ENCODE measurements at regions not wholly inside any gene's neighbourhood (a gene's known extent, or its start where the extent isn't known, plus 50 kb on each side); places are given as distances from the start of the nearest gene placed in this dataset.

- TF ChIP-seq, protein P1, sequence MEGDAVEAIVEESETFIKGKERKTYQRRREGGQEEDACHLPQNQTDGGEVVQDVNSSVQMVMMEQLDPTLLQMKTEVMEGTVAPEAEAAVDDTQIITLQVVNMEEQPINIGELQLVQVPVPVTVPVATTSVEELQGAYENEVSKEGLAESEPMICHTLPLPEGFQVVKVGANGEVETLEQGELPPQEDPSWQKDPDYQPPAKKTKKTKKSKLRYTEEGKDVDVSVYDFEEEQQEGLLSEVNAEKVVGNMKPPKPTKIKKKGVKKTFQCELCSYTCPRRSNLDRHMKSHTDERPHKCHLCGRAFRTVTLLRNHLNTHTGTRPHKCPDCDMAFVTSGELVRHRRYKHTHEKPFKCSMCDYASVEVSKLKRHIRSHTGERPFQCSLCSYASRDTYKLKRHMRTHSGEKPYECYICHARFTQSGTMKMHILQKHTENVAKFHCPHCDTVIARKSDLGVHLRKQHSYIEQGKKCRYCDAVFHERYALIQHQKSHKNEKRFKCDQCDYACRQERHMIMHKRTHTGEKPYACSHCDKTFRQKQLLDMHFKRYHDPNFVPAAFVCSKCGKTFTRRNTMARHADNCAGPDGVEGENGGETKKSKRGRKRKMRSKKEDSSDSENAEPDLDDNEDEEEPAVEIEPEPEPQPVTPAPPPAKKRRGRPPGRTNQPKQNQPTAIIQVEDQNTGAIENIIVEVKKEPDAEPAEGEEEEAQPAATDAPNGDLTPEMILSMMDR (IDR thresholded peaks at IDR 0.05) = no peak
- TF ChIP-seq POLR2A (IDR thresholded peaks at IDR 0.05) = no peak
Observed at GRCh38 chr17:74051348-74051747, 152.1 kb upstream of the RPL38 start.

Data from esophagus squamous epithelium (tissue), 4 donors.